ENCODE measurements at regions not wholly inside any gene's neighbourhood (a gene's known extent, or its start where the extent isn't known, plus 50 kb on each side); places are given as distances from the start of the nearest gene placed in this dataset.
"Not testable (repeated sequence)": the region's sequence is repeated elsewhere in the genome, so short reads cannot be mapped to it uniquely, and the experiment has no call there.

- no peaks in the 10 kb centered on the region for H3K36me3 ChIP-seq
- H3K27me3 ChIP-seq = no peaks in the 10 kb centered on the region
- H3K9me3 ChIP-seq = no peaks in the 10 kb centered on the region
- intact Hi-C loops (cut with DNase I) = no loop called here
- TF ChIP-seq POLR2A (IDR thresholded peaks at IDR 0.05) (no peak), POLR2AphosphoS5 (IDR thresholded peaks at IDR 0.05) (no peak), EP300 (IDR thresholded peaks at IDR 0.05) (no peak), CTCF (IDR thresholded peaks at IDR 0.05) (no peak)
- H3K4me3 ChIP-seq = no peak overlapping the region
- H3K27ac ChIP-seq = no peak overlapping the region
- 62 to 65% methylated on average over 4 of the region's 4 CpGs for WGBS, 2 donors
- DNase-seq = no peak
- no peaks in the 10 kb centered on the region for H3K4me1 ChIP-seq
These were observed 1644.1 kb upstream of the FLRT2 start for GRCh38 chr14:83885837-83886293.

- intact Hi-C loops (cut with DNase I) = no loop called here
- H3K36me3 ChIP-seq = no peaks in the 10 kb centered on the region
- no peak overlapping the region for H3K27ac ChIP-seq
- H3K27me3 ChIP-seq = no peaks in the 10 kb centered on the region
- H3K9me3 ChIP-seq = no peaks in the 10 kb centered on the region
- H3K4me1 ChIP-seq = peaks cover 0 to 2% (median 0%) of the 10 kb centered on the region in 4 donors
- H3K4me3 ChIP-seq = no peak overlapping the region
- TF ChIP-seq POLR2A (IDR thresholded peaks at IDR 0.05) (no peak), EP300 (IDR thresholded peaks at IDR 0.05) (no peak), POLR2AphosphoS5 (IDR thresholded peaks at IDR 0.05) (no peak), CTCF (IDR thresholded peaks at IDR 0.05) (no peak)
- DNase-seq = no peak
- WGBS, 2 donors = 83 to 88% methylated on average over 1 of the region's 1 CpG
These were observed 1642.1 kb upstream of the FLRT2 start for GRCh38 chr14:83887866-83888265.

GRCh38 chr14:83893447-83893846 lies 1636.5 kb upstream of the FLRT2 start:
- no peaks in the 10 kb centered on the region for H3K36me3 ChIP-seq
- no peak for TF ChIP-seq POLR2A (IDR thresholded peaks at IDR 0.05)
- TF ChIP-seq CTCF (IDR thresholded peaks at IDR 0.05) = no peak
- TF ChIP-seq EP300 (IDR thresholded peaks at IDR 0.05) = no peak
- TF ChIP-seq POLR2AphosphoS5 (IDR thresholded peaks at IDR 0.05) = no peak
- intact Hi-C loops (cut with DNase I) = no loop called here
- no peak overlapping the region for H3K27ac ChIP-seq
- H3K4me3 ChIP-seq = no peak overlapping the region
- peaks cover 0 to 2% (median 0%) of the 10 kb centered on the region in 4 donors for H3K4me1 ChIP-seq
- no peaks in the 10 kb centered on the region for H3K27me3 ChIP-seq
- DNase-seq = no peak
- no peaks in the 10 kb centered on the region for H3K9me3 ChIP-seq

- no peak overlapping the region for H3K4me3 ChIP-seq
- no peak for TF ChIP-seq POLR2AphosphoS5 (IDR thresholded peaks at IDR 0.05)
- no peak for TF ChIP-seq EP300 (IDR thresholded peaks at IDR 0.05)
- TF ChIP-seq POLR2A (IDR thresholded peaks at IDR 0.05) = no peak
- TF ChIP-seq CTCF (IDR thresholded peaks at IDR 0.05) = no peak
- H3K27me3 ChIP-seq = no peaks in the 10 kb centered on the region
- H3K4me1 ChIP-seq = peaks cover 0 to 2% (median 0%) of the 10 kb centered on the region in 4 donors
- intact Hi-C loops (cut with DNase I) = no loop called here
- H3K27ac ChIP-seq = no peak overlapping the region
- DNase-seq = no peak
- no peaks in the 10 kb centered on the region for H3K9me3 ChIP-seq
- no peaks in the 10 kb centered on the region for H3K36me3 ChIP-seq
These were observed 1635.4 kb upstream of the FLRT2 start for GRCh38 chr14:83894568-83894967.

- 41 to 58% methylated on average over 2 of the region's 2 CpGs for WGBS, 2 donors
- H3K36me3 ChIP-seq; DNase-seq; H3K27ac ChIP-seq; intact Hi-C loops (cut with DNase I); H3K27me3 ChIP-seq; H3K4me1 ChIP-seq; H3K9me3 ChIP-seq; H3K4me3 ChIP-seq: not testable (repeated sequence)
These were observed 1631.4 kb upstream of the FLRT2 start for GRCh38 chr14:83898558-83898957.

Measured in sigmoid colon (tissue), 6 donors.